Esophagus squamous epithelium (tissue), 4 donors: ENCODE measurements at regions not wholly inside any gene's neighbourhood (a gene's known extent, or its start where the extent isn't known, plus 50 kb on each side); places are given as distances from the start of the nearest gene placed in this dataset.

Source experiments
- POLR2A ChIP-seq, 4 donors: fragments of 450-650 bp; IDR thresholded peaks; one replicate each; pipeline ENCODE4 v1.6.1; 2017; ENCODE audit warnings: antibody characterized with exemption in 4 of 4, mild to moderate bottlenecking in 4 of 4, moderate library complexity in 3 of 4
- TF ChIP-seq, protein P1 (sequence below), 6 experiments: fragments of 450-650 bp in 4 of 6; fragments of 200-600 bp in 2 of 6; sonication (generic) in 2 of 6; IDR thresholded peaks; one replicate each; pipeline ENCODE4 v1.5.1; 2016 to 2019; ENCODE audit warnings: antibody characterized with exemption in 6 of 6, mild to moderate bottlenecking in 4 of 6, moderate library complexity in 4 of 6

DNA sequence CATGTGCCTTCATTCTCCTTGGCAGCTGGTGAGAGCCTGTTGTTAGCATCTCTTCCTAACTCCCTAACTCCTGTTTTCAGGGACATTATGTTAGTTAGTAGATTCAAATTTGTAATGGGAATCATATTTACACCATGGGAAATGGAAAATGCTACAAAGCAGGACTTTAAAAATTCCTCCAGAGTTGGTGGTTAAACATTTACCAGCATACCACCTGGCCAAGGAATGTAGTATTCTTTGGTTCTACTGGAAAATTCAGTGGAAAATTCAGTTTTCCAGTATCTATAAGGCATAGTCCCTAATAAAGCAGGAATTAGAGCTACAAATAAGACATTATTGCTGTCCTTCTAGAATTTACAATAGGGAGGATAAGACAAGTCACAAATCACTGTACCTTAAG, 291.7 kb downstream of the GPD2 start:
- TF ChIP-seq, protein P1, sequence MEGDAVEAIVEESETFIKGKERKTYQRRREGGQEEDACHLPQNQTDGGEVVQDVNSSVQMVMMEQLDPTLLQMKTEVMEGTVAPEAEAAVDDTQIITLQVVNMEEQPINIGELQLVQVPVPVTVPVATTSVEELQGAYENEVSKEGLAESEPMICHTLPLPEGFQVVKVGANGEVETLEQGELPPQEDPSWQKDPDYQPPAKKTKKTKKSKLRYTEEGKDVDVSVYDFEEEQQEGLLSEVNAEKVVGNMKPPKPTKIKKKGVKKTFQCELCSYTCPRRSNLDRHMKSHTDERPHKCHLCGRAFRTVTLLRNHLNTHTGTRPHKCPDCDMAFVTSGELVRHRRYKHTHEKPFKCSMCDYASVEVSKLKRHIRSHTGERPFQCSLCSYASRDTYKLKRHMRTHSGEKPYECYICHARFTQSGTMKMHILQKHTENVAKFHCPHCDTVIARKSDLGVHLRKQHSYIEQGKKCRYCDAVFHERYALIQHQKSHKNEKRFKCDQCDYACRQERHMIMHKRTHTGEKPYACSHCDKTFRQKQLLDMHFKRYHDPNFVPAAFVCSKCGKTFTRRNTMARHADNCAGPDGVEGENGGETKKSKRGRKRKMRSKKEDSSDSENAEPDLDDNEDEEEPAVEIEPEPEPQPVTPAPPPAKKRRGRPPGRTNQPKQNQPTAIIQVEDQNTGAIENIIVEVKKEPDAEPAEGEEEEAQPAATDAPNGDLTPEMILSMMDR (IDR thresholded peaks at IDR 0.05): no peak
- no peak for TF ChIP-seq POLR2A (IDR thresholded peaks at IDR 0.05)
